ENCODE measurements at regions not wholly inside any gene's neighbourhood (a gene's known extent, or its start where the extent isn't known, plus 50 kb on each side); places are given as distances from the start of the nearest gene placed in this dataset.

DNA sequence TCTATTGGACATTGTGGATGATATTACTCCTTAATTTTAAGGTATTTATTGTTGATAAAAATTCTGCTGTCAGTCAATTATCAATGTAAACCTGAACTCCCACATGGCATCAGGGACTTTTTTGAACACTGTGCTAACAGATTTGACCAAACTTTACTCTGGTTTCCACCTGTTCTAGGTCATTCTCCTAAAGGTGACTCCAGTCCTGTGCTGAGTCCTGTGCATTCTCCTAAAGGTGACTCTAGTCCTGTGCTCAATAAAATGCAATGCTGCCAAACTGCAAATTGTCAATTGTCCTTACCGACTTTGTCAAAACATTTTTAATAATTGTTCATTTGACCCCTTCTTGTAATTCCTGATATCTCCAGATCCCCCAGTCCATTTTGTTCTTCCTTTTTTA, 408.4 kb upstream of the EPHA7 start:
- TF ChIP-seq POLR2A (IDR thresholded peaks at IDR 0.05; ENCODE audit: low read depth, low read length) (no peak), EZH2 (IDR thresholded peaks at IDR 0.05; ENCODE audit: borderline replicate concordance, low read depth, low read length, severe bottlenecking) (no peak)
